Amniotic epithelial cell (primary cell): ENCODE measurements at regions not wholly inside any gene's neighbourhood (a gene's known extent, or its start where the extent isn't known, plus 50 kb on each side); places are given as distances from the start of the nearest gene placed in this dataset.
"Not testable (repeated sequence)": the region's sequence is repeated elsewhere in the genome, so short reads cannot be mapped to it uniquely, and the experiment has no call there.

Experiments used
- DNase-seq: peaks from one replicate; pipeline ENCODE4 v3.0.0-alpha.2; 2010; ENCODE audit warnings: low read depth

DNA sequence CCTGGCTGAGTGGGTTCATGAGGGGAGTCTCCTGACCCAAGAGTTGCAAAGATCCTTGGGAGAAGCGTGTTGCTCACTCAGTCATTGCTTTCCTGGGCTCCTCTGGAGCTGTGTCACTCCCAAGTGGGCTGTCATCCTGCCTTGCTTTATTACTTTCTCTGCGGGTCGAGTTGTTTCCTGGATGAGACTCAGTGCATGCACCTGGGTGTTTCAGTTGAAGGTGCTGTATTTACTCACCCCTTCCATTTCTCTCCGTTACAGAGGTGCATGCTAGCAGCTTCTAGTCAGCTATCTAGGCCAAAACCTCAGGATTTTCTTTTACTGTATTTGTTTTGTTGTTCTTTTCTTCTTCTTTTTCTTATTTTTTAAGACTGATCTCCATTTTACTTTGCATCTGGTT is 785.5 kb upstream of the EDIL3 start:
- DNase-seq: no peak

DNA sequence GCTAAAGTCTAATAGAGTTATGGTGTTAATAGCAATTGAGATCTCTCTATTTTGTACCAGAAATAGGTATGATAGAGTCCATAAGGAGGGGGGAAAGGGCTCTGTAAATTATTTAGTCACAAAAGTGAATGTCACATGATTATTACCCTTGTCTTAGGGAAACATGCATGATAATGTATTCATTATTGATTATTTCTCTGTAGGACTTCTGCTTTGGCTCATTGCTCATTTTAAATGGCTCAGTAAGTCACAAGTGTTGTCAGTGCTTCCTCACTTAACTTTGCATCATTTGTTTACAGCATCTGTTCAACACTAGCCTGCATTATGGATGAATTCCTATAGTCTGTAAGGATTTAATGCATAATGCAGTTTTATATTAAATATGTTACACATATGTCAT is 788.8 kb upstream of the EDIL3 start:
- DNase-seq: no peak

DNA sequence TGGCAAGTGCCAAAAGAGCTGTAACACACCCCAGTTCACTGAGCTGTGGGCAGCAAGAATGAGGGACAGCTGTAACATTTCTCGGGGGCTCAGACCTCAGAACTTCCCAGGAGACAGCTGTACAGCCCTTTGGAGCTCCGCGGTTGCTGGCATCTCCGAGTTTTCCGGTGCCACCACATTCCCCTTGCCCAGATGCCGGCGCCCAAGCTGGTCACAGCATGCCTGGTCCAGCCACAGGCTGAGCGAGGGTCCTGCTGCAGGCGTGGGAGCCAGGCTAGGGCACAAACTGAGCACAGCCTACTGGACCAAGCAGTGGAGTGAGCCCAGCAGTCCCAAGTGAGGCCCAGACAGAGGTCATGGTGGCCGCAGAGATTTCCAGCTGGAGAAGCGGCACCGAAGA is 797.7 kb upstream of the EDIL3 start:
- no peak for DNase-seq

DNA sequence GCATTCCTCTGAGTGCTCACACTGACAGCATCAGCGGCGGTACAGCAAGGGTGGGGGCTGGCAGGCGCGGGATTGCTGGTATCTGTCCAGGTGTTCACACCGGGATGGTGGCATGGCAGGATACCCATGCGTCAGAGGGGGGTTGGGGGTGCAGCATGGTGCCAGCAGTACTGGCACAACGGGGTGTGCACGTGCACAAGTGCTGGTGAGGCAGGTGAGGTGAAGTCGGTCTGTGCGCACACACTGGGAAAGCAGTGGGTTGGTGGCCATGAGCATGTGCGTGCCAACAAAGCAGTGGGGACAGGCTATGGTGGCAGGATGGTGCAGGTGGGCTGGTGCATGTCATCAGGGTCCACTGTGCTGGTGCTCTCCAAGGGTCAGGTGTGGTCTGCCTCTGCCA is 819.6 kb upstream of the EDIL3 start:
- DNase-seq: no peak

DNA sequence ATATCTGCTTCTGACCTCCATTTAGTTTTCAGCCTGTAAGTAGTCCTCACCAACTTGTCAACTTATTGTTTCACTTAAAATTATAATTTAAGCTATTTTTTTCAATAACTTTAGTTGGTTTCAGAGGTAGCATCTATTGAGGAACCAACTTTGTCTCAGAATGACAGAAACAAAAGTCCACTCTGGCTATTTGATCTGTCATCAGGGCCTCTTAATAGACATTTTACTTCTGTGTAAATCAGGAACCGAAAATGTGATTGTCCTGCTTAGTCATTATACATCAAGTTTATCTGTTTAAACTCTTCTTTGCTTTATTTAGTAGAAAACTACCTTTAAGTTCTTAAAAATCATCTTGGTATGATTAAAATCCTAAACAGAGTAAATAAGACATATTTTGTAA is 820.8 kb upstream of the EDIL3 start:
- DNase-seq: no peak

DNA sequence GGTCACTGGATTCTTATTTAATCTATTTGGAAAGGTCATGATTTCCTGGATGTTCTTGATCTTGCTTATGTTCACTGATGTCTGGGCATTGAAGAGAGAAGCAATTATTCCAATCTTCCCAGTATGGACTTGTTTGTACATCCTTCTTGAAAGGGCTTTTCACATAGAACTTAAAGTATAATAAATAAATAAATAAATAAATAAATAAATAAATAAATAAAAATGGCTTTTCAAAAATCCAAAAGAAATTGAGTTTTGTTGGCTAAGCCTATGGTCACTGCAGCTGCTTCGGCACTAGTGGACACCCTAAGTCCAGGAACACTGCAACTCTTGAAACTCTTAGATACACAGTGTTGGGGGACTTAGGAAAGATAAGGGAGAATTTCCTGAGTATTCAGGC is 840.7 kb upstream of the EDIL3 start:
- DNase-seq: no peak

DNA sequence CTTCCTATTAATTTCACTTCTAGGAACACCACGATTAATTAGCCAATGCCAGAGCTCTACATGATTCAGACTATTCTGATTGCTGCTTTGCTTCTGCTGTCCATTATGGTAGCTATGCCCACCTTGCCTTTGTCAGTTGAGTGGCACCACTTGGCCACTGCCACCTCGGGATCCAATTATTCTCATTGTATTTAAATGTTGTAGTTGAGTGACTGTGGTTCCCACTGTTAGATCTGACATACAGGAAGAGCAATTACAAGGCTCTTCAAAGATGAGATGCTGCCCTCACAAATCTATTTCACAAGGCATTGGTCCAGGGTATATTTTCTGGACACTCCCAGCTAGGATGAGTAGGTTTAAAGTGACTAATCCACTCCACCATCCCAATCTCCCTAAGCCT is 864.5 kb upstream of the EDIL3 start:
- DNase-seq: no peak

DNA sequence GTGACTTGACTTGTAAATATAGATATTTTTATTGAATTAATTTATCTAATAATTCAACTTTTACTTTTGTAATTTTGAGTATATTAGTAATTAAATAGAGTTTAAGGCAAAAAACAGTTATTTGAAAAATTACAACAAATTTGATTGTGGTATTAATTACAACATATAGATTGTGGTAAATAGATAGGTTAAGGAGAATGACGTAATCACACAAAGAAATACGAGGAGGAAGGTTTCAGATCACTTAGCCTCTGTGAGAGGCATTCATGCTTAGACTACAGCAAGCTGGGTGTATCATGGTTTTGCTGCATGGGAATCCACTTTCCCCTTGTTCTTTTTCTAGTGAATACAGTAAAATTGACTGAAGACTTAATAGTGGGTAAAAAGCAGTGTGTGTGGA is 878.4 kb upstream of the EDIL3 start:
- no peak for DNase-seq

DNA sequence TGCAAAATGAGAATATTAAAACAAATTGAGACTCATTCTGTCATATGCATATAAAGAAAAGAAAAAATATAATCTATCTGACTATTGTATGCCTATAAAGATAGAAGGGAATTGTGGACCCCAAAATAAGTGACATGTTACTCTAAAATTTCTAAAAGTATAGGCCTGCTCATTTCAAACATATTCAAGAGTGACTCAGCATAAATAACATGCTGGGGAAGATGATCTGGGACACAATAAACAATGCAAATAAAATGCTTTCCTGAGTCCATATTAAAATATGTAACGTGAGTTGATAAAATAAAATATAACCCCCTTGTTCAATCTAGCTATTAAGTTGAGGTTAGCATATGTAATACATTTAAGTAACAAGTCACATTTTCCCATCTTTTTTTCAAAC is 882.0 kb upstream of the EDIL3 start:
- DNase-seq: no peak

DNA sequence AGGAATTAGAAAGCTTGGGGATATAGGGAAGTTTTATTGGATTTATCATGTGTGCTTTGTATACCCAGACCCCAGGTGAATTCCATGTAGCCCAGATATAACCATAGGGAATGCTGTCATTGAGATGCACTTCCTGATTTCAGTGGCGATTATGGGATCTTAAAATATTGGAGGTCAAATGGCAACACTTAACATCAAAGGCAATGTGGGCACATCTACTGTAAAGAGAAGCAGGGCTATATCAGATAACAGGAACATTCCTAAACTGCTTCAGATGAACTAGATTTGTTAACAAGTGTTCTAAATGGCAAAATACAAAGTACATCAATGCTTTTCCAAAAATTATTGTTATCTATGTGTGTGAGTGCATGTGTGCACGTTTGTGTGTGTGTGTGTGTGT is 883.5 kb upstream of the EDIL3 start:
- no peak for DNase-seq

DNA sequence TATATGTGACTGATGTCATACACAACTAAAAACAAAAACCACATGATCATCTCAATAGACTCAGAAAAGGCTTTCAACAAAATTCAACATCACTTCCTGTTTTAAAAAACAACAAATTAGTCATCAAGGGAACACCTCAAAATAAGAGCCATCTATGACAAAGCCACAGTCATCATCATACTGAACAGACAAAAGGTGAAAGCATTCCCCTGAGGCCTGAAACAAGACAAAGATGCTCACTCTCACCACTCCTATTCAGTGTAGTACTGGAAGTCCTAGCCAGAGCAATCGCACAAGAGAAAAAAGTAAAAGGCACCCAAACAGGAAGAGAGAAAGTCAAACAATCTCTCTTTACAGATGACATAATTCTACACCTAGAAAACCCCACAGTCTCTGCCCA is 893.5 kb upstream of the EDIL3 start:
- no peak for DNase-seq

DNA sequence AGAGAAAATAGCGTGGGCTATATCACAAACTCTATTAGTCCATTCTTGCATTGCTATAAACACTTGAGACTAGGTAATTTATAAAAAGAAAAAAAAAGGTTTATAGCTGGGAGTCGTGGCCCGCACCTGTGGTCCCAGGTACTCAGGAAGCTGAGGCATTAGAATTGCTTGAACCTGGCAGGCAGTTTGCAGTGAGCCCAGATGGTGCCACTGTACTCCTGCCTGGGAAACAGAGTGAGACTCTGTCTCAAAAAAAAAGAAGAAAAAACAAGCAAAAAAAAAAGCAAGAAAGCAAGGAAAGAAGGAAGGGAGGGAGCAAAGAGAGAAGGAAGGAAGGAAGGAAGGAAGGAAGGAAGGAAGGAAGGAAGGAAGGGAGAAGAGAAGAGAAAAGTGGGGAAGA is 904.2 kb upstream of the EDIL3 start:
- no peak for DNase-seq

DNA sequence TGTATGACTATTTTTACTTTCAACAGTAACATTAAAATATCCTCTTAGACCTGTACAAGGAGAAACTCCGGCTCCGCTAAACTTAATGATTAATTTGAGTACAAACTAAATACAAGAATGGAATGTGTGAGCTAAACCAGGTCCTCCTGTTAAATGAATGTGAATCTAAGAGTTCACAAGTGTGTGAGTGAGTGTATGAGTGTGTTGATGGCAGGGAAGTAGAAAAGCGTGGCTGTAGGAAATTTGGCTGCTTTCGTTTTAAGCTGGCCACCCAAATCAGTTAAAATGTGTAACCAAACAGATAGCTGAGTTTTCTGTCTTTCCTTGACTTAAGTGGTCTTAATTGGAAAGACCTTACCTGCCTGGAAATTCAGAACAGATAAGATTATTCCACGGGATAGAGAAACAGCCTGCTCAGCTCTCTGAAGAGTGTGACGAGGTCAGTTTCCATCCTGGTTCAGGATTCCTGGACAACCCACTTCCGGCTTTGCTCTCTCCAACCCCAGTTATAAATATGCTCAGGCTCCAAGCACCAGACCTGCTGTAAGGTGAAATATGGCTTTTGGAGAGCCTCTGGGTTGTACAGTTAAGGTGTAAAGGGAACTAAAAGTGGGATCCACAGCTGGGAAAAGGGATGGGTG is 908.6 kb upstream of the EDIL3 start:
- DNase-seq: peak; percentile 50

DNA sequence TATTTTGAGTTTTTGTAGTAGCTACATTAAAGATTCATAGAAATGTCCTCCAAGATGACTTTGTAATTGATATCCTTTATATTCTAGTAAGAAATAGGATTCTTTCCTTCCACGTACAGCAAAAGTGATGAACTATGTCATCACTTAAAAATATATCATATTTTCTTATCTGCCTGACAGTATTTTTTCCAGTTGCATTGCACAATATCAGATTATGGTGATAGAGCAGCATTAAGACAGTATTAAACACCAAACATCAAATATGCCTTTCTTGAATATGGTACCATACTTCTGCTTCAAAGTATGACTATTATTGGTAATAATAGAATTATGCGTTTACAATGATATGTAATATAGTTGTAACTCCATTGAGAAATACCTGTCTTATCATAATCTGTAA is 919.8 kb upstream of the EDIL3 start:
- peak; percentile 0 for DNase-seq

DNA sequence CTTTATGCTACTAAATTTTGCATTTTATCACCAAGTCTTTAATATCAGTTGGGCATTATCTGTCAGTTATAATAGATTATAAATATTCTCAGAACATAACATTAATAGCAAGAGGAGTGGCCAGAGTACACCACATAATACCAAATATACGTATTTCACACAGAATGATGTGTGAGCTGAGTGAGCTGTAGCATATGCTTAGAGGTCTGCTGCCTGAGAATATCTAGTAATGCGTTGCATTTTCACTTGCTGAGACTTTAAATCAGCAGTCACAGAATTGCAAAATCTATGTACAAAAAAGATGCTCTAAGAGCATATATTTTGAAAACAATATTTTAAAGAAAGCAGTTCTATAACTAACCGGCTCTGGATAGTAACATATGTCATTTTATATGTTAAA is 921.1 kb upstream of the EDIL3 start:
- no peak for DNase-seq

DNA sequence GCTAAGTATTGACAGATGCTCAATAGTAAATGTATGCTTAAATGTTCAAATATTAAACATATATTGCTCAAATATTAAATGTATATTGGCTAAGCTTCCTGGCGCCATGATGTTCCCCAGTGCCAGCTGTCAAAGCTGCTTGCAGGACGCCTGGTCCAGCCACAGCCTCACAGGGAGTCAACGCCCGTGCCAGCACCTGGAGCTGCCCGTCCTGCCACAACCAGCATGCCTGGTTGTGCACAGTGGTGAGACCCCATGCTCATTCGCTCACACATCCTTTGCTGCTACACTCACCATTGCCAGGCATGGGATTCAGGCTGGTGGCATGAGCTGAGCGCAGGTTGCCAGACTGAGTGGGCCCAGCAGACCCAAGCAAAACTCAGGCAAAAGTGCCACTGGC is 926.9 kb upstream of the EDIL3 start:
- DNase-seq: no peak

DNA sequence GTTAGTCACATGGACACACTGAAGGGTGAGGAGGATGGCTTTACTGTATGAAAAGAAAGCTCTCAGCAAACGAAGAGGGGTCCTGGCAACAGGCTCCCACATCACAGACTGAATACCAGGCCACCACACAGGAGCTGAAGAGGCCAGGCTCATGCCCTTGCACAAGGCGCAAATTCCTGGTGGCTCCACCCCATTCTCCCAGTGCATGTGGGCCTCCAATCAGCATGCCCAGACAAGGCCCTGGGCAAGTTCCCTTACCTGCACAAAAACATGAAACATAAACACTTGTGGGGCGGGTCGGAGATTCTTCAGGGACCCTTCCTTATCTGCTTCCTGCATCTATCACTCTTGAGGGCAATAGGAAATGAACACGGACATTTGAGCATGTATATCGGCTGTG is 935.8 kb upstream of the EDIL3 start:
- DNase-seq: no peak

DNA sequence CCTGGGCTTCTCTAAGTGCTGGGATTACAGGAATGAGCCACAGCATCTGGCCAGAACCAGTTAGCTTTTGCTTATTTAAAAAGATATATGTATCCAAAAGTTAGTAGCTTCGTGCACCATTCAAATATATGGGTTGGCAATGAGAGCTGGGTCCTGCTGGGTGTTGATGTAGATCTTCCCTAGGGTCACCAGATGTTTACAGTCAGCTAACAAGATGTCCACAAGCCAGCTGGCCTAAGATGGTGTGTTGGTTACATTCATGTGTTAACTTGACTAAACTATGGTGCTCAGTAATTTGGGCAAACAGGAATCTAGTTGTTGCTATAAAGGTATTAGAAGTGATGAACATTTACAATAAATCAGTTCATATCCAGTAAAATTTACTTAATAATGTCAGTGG is 948.6 kb upstream of the EDIL3 start:
- no peak for DNase-seq

DNA sequence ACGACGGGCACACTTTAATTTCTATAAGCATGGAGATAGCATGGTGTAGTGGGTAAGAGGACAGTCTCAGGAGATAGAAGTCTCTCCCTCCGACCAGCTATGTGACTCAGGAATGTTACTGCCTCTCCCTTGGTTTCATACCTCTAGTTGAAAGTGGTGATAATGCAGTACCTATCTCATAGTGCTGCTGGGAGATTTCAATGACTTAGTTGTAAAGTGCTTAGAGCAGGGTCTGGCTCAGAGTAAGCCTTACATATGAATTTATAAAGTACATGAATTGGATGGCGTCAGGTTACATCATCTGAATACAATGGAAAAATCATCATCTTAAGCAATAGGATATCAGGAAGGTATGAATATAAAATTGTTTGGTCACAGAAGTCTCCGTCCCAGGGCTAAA is 952.8 kb upstream of the EDIL3 start:
- DNase-seq: no peak

DNA sequence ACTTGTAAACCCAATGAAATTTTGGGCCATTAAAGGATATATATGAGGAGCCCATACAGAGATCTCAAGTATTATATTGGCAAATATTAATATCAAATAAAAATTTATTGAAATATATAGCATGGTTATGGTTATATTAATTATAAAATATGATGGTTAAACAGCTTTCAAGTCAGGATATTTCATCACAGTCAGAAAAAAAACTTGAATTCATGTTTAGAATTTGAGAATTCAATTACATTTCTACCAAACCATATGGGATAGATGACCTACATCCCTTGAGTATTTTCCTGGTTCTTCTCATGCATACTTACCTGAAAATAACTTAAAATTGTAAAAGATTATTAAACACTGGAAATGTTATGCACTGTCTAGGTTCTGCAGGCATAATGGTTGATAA is 956.1 kb upstream of the EDIL3 start:
- DNase-seq: no peak

DNA sequence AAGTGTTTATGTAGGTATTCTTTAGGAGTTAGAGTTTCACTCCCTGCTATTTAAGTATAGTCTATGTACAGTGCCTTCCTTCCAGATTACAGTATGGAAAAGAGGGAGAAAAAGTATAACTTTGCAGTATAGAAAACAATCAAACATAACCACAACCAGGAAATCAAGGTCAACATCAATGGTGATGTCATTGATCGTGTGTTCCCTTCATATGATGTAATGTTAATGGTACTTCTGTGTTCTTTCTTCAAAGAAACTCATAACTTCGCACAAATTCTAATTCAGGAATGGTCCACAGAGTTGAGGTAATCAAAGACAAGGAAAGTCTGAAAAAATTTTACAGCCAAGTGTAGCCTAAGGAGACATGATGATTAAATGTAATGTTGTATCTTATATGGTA is 961.1 kb upstream of the EDIL3 start:
- DNase-seq: no peak

DNA sequence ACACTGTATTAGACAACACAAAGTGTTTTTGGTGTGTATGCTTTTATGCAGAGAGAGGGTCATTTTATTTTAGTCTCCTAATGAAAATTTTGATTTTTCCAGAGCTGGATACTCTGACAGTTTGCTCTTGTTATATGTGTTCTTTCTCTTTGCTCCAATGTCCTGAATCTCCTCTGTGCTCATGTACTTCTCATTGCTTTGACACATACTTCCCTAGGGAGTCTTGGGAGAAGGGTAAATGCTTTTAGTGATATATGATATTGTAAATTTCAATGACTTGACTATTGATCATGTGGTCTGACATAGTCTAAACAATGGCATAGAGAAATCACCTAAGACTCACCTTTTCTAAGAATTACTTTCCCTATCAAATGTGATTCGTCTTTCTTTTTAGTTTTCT is 972.6 kb upstream of the EDIL3 start:
- DNase-seq: no peak

DNA sequence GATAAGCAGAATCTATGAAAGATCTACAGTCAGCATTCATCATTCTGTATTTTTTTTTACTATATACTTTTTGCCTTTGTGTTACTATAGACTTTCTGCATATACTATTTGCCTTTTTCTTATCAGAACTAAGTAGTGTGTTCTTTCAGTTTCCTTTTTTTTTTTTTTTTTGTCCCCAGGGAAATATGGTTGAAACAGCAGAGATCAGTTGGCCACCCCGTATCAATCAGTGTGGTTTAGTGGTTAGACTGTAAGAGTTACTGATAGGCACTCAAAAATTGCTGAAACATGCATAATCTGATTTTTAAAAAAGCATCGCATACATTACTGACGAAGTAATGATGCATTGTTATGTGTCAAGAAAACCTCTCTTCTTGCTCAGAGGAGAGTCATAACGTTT is 990.8 kb upstream of the EDIL3 start:
- no peak for DNase-seq

DNA sequence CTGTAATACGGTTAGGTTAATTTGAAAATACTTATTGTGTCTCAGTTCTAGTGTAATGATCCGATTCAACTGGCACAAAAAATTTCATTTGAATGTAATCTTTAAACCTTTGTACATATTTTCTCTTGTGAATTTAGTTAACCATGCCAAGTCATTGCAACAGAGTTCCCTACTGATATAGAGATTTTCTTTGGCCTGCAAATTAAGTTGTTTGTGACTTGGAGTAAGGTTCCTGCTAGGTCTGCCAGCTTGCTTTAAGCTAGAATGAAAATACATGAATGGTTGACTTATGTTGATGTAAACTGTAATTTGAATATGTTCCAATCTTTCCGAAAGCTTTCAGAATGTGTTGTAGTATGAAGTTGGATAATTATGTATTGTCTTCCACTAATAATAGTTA is 1004.1 kb upstream of the EDIL3 start:
- no peak for DNase-seq

DNA sequence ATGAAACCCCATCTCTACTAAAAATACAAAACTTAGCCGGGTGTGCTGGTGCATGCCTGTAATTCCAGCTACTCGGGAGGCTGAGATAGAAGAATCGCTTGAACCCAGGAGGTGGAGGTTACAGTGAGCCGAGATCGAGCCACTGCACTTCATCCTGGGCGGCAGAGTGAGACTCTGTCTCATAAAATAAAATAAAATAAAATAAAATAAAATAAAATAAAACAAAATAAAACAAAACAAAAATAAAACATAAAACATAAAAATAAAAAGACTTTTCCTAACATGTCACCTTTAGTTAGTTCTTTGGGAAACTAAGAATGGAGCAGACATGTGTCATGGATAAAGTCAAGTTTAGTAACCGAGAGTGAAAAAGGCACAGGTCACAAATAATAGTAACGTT is 1007.6 kb upstream of the EDIL3 start:
- DNase-seq: not testable (repeated sequence)
